H9 (cell line): ENCODE measurements at regions not wholly inside any gene's neighbourhood (a gene's known extent, or its start where the extent isn't known, plus 50 kb on each side); places are given as distances from the start of the nearest gene placed in this dataset.

Experiments used
- DNase-seq: peaks from one replicate; pipeline ENCODE4 v3.0.0-alpha.2; 2017
- H2AFZ ChIP-seq: one replicate; pipeline ENCODE4 v1.6.1; 2013; ENCODE audit warnings: mild to moderate bottlenecking, low read length, control low read depth, moderate library complexity
- H2AK5ac ChIP-seq: 2 replicates; pipeline ENCODE4 v1.6.1; 2013; ENCODE audit warnings: low read length, control low read depth, mixed read lengths; ENCODE audit not compliant: insufficient read length
- H2BK120ac ChIP-seq: one replicate; pipeline ENCODE4 v1.6.1; 2013; ENCODE audit warnings: low read depth, mild to moderate bottlenecking, low read length, control low read depth, inconsistent platforms; ENCODE audit not compliant: poor library complexity, severe bottlenecking
- H2BK12ac ChIP-seq: 2 replicates; pipeline ENCODE4 v1.6.1; 2013; ENCODE audit warnings: low read length, control low read depth, mixed read lengths, low read depth; ENCODE audit not compliant: insufficient read length
- H2BK15ac ChIP-seq: 2 replicates; pipeline ENCODE4 v1.6.1; 2013; ENCODE audit warnings: low read depth, low read length, control low read depth
- H2BK20ac ChIP-seq: one replicate; pipeline ENCODE4 v1.6.1; 2013; ENCODE audit warnings: low read depth, mild to moderate bottlenecking, low read length, control low read depth, inconsistent platforms; ENCODE audit not compliant: poor library complexity, severe bottlenecking
- H2BK5ac ChIP-seq: 2 replicates; pipeline ENCODE4 v1.6.1; 2013; ENCODE audit warnings: low read length, control low read depth, mixed read lengths; ENCODE audit not compliant: insufficient read length
- H3K14ac ChIP-seq: 2 replicates; pipeline ENCODE4 v1.6.1; 2013; ENCODE audit warnings: low read length, control low read depth; ENCODE audit not compliant: insufficient read depth
- H3K18ac ChIP-seq: 2 replicates; pipeline ENCODE4 v1.6.1; 2013; ENCODE audit warnings: low read depth, mild to moderate bottlenecking, mixed read lengths, low read length, control low read depth; ENCODE audit not compliant: insufficient read length
- H3K23ac ChIP-seq: 2 replicates; pipeline ENCODE4 v1.6.1; 2013; ENCODE audit warnings: low read length, control low read depth, mixed read lengths, low read depth; ENCODE audit not compliant: insufficient read length
- H3K23me2 ChIP-seq: 2 replicates; pipeline ENCODE4 v1.6.1; 2013; ENCODE audit warnings: low read depth, mild to moderate bottlenecking, mixed read lengths, low read length, control low read depth; ENCODE audit not compliant: insufficient read length, poor library complexity, severe bottlenecking
- H3K27ac ChIP-seq: 2 replicates; pipeline ENCODE4 v1.5.1; 2013; ENCODE audit warnings: low read length, control low read depth, mixed read lengths, low read depth; ENCODE audit not compliant: insufficient read length
- H3K27me3 ChIP-seq: 2 replicates; pipeline ENCODE4 v1.6.1; 2013; ENCODE audit warnings: low read length, control low read depth, inconsistent platforms; ENCODE audit not compliant: insufficient read depth
- H3K4ac ChIP-seq: 2 replicates; pipeline ENCODE4 v1.6.1; 2013; ENCODE audit warnings: low read depth, mild to moderate bottlenecking, control low read depth, inconsistent platforms, low read length, moderate library complexity
- H3K4me1 ChIP-seq: 2 replicates; pipeline ENCODE4 v1.6.1; 2013; ENCODE audit warnings: low read length, control low read depth, inconsistent platforms; ENCODE audit not compliant: insufficient read depth
- H3K4me2 ChIP-seq: 2 replicates; pipeline ENCODE4 v1.6.1; 2013; ENCODE audit warnings: low read length, control low read depth, mixed read lengths; ENCODE audit not compliant: insufficient read length, insufficient read depth
- H3K56ac ChIP-seq: 2 replicates; pipeline ENCODE4 v1.6.1; 2013; ENCODE audit warnings: low read depth, mild to moderate bottlenecking, mixed read lengths, low read length, control low read depth; ENCODE audit not compliant: insufficient read length
- H3K79me1 ChIP-seq: 2 replicates; pipeline ENCODE4 v1.6.1; 2013; ENCODE audit warnings: low read depth, mild to moderate bottlenecking, moderate library complexity, low read length, control low read depth, inconsistent platforms; ENCODE audit not compliant: insufficient read depth, poor library complexity, severe bottlenecking
- H3K79me2 ChIP-seq: 2 replicates; pipeline ENCODE4 v1.6.1; 2013; ENCODE audit warnings: low read length, control low read depth, inconsistent platforms; ENCODE audit not compliant: insufficient read depth
- H3K9ac ChIP-seq: 2 replicates; pipeline ENCODE4 v1.6.1; 2013; ENCODE audit warnings: low read length, control low read depth, mixed read lengths; ENCODE audit not compliant: insufficient read length; ENCODE audit errors: extremely low read depth
- H3K9me3 ChIP-seq: one replicate; pipeline ENCODE4 v1.6.1; 2013; ENCODE audit warnings: low read depth, low read length, inconsistent platforms; ENCODE audit not compliant: control insufficient read depth
- H3T11ph ChIP-seq: one replicate; pipeline ENCODE4 v1.6.1; 2013; ENCODE audit warnings: mild to moderate bottlenecking, low read length, control low read depth, inconsistent platforms
- H4K20me1 ChIP-seq: one replicate; pipeline ENCODE4 v1.6.1; 2013; ENCODE audit not compliant: control insufficient read depth, insufficient read length, insufficient read depth
- H4K5ac ChIP-seq: 2 replicates; pipeline ENCODE4 v1.6.1; 2013; ENCODE audit warnings: low read depth, mild to moderate bottlenecking, mixed read lengths, low read length, control low read depth; ENCODE audit not compliant: insufficient read length
- H4K8ac ChIP-seq: replicated peaks from 2 replicates; pipeline ENCODE4 v1.6.1; 2013; ENCODE audit warnings: low read length, control low read depth, mixed read lengths, low read depth; ENCODE audit not compliant: insufficient read length
- H4K91ac ChIP-seq: 2 replicates; pipeline ENCODE4 v1.6.1; 2013; ENCODE audit warnings: low read depth, mild to moderate bottlenecking, moderate library complexity, mixed read lengths, low read length, control low read depth; ENCODE audit not compliant: insufficient read length
- H3K27ac Mint-ChIP-seq, 3 experiments: 2 replicates in 2 of 3; 3 replicates in 1 of 3; pipeline ENCODE4 v1.8.0; 2020 to 2021; ENCODE audit warnings: mixed read lengths in 3 of 3, mild to moderate bottlenecking in 1 of 3, moderate library complexity in 1 of 3
- H3K27me3 Mint-ChIP-seq: 2 replicates; pipeline ENCODE4 v1.8.0; 2021; ENCODE audit warnings: low read depth, mild to moderate bottlenecking, moderate library complexity, mixed read lengths
- H3K36me3 Mint-ChIP-seq, 3 experiments: 2 replicates in 2 of 3; 3 replicates in 1 of 3; pipeline ENCODE4 v1.8.0; 2020 to 2021; ENCODE audit warnings: low read depth in 3 of 3, mixed read lengths in 3 of 3; ENCODE audit not compliant: insufficient read depth in 1 of 3
- H3K4me1 Mint-ChIP-seq, 2 experiments: 2 replicates each; pipeline ENCODE4 v1.8.0; 2020; ENCODE audit warnings: mixed read lengths in 2 of 2
- H3K4me3 Mint-ChIP-seq, 2 experiments: 2 replicates in 1 of 2; 3 replicates in 1 of 2; pipeline ENCODE4 v1.8.0; 2020 to 2021; ENCODE audit warnings: mild to moderate bottlenecking in 2 of 2, mixed read lengths in 2 of 2, moderate library complexity in 1 of 2
- H3K9me3 Mint-ChIP-seq, 2 experiments: 2 replicates in 1 of 2; 3 replicates in 1 of 2; pipeline ENCODE4 v1.8.0; 2020; ENCODE audit warnings: mild to moderate bottlenecking in 2 of 2, mixed read lengths in 2 of 2, moderate library complexity in 1 of 2
- WGBS: extraction: QIAGEN DNeasy Blood & Tissue Kit; methylation state at CpG from one replicate; pipeline ENCODE4 v1.1.7; 2013; ENCODE audit warnings: missing lambda C conversion rate, low lambda C conversion rate, mixed read lengths; ENCODE audit not compliant: insufficient read length; ENCODE audit errors: extremely low coverage; 5-methylcytosine and 5-hydroxymethylcytosine counted together
- TF ChIP-seq, protein P1 (sequence below): fragments of 200-600 bp; sonication (generic); conservative IDR thresholded peaks from 3 replicates; pipeline ENCODE4 v1.8.0; 2021; ENCODE audit warnings: antibody characterized with exemption, mild to moderate bottlenecking

DNA sequence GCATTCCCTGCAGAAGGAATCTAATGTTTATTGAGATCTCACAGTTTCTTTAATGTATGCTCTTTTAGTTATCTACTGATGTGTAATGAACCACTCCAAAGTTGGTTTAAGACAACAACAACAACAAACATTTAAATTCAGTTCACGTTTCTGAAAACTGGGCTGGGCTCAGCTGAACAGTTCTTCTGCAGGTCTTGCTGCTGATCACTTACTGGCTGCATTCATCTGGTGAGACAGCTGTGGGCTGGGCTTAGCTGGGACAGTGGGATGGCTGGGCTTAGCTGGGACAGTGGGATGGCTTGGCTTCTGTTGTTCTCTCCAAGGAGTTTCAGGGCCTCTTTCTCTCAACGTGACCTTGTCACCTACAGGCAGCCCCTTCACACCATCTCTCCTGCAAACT lies 544.3 kb upstream of the CDH5 start:
- no peaks in the 10 kb centered on the region for H3K79me1 ChIP-seq
- H2BK15ac ChIP-seq = no peak overlapping the region
- H3K79me2 ChIP-seq = no peaks in the 10 kb centered on the region
- H3K18ac ChIP-seq = no peak overlapping the region
- H3K14ac ChIP-seq = no peak overlapping the region
- no peaks in the 10 kb centered on the region for H3K9me3 ChIP-seq
- no peak overlapping the region for H2BK120ac ChIP-seq
- no peak overlapping the region for H3K4me2 ChIP-seq
- H2BK5ac ChIP-seq = no peak overlapping the region
- TF ChIP-seq, protein P1, sequence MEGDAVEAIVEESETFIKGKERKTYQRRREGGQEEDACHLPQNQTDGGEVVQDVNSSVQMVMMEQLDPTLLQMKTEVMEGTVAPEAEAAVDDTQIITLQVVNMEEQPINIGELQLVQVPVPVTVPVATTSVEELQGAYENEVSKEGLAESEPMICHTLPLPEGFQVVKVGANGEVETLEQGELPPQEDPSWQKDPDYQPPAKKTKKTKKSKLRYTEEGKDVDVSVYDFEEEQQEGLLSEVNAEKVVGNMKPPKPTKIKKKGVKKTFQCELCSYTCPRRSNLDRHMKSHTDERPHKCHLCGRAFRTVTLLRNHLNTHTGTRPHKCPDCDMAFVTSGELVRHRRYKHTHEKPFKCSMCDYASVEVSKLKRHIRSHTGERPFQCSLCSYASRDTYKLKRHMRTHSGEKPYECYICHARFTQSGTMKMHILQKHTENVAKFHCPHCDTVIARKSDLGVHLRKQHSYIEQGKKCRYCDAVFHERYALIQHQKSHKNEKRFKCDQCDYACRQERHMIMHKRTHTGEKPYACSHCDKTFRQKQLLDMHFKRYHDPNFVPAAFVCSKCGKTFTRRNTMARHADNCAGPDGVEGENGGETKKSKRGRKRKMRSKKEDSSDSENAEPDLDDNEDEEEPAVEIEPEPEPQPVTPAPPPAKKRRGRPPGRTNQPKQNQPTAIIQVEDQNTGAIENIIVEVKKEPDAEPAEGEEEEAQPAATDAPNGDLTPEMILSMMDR = no peak
- peaks cover 6% of the 10 kb centered on the region; the same call in 1 of the 2 replicates for H3K27me3 Mint-ChIP-seq
- no peak for DNase-seq
- H3K23ac ChIP-seq = no peak overlapping the region
- H3K9ac ChIP-seq = no peak overlapping the region
- H2BK12ac ChIP-seq = no peak overlapping the region
- H3K9me3 Mint-ChIP-seq = no peaks in the 10 kb centered on the region; a peak in 1 of 5 replicates
- peaks cover 10% of the 10 kb centered on the region; the same call in 1 of the 2 replicates for H3K4me1 ChIP-seq
- no peak overlapping the region for H3K27ac Mint-ChIP-seq
- no peak overlapping the region for H3K56ac ChIP-seq
- no peak overlapping the region for H3K4me3 Mint-ChIP-seq
- H3K36me3 Mint-ChIP-seq = peaks cover 0 to 7% (median 5%) of the 10 kb centered on the region in 3 experiments; a peak in 5 of 7 replicates
- no peak overlapping the region for H4K5ac ChIP-seq
- H2BK20ac ChIP-seq = no peak overlapping the region
- no peaks in the 10 kb centered on the region for H3K23me2 ChIP-seq
- H2AFZ ChIP-seq = no peak overlapping the region
- no peak overlapping the region for H2AK5ac ChIP-seq
- no peak overlapping the region for H4K91ac ChIP-seq
- H3K27me3 ChIP-seq = no peaks in the 10 kb centered on the region
- H3K27ac ChIP-seq = no peak overlapping the region
- H3T11ph ChIP-seq = no peak overlapping the region
- H4K20me1 ChIP-seq = no peaks in the 10 kb centered on the region
- H3K4ac ChIP-seq = no peak overlapping the region
- no peak overlapping the region for H4K8ac ChIP-seq
- peaks cover 16 to 22% of the 10 kb centered on the region in 2 experiments for H3K4me1 Mint-ChIP-seq
- WGBS = no CpG with 5 or more reads among the region's 2 CpGs
